GM18519 (cell line): ENCODE measurements at regions not wholly inside any gene's neighbourhood (a gene's known extent, or its start where the extent isn't known, plus 50 kb on each side); places are given as distances from the start of the nearest gene placed in this dataset.

Experiments
- ATAC-seq: cut with Tn5 transposase; IDR thresholded peaks from one replicate; pipeline ENCODE4 v1.9.1; 2021; ENCODE audit warnings: mild to moderate bottlenecking, moderate library complexity; ENCODE audit not compliant: unreplicated experiment, low FRiP score

DNA sequence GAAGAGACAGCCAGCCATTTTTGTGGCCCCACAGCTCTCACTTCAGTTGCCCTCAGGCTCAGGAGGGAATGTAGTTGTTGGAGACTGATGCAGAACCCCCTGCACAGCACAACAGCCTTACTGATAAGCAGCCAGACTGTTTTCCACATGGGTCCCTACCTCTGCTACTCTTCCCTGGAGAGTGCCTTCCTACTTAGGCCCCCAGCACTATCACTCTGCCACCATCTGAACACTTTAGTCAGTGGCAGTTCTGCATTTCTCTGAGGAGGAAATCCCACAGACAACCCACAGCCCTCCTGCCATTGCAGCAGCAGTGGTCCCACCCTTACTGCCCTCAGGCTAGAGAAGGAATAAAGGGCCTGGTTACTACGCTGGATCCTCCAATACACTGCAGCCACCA is 61.8 kb upstream of the PTPRD start:
- no peak for ATAC-seq

DNA sequence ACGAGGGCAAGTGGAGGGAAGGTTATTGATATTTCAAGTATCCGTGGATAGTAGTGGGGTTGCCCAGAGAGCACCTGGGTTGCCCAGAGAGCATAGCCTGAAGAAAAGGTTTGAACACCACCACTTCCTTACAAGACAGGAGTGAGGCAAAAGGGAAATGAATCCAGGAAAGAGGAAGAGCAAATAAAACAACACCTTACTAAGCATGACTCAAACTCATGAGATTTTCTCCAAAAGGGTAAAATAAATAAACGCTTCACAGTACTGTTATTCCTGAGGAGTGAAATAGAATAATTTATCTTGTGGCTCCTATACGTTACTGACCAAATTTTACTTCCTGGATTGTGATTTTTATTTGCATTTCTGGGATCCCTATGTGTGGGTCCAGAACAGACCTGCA is 65.2 kb upstream of the PTPRD start:
- ATAC-seq, result no peak

DNA sequence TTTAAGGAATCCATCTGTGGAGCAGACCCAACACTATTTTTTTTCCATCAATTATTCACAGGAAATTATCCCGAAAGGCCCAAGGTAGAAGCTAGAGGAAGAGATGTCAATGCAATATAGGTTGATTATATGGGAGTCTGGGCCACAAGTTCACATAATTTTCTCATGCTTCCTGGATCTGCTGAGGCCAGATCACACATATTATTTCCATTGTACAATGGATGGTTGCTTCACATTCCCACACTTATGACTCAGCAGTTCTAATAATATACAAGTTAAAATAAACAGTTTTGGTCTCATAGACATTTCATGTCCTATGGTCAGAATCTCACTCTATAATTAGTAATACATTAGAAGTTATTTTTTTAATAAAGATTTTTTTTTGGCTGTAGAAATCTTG is 66.0 kb upstream of the PTPRD start:
- ATAC-seq, result no peak

DNA sequence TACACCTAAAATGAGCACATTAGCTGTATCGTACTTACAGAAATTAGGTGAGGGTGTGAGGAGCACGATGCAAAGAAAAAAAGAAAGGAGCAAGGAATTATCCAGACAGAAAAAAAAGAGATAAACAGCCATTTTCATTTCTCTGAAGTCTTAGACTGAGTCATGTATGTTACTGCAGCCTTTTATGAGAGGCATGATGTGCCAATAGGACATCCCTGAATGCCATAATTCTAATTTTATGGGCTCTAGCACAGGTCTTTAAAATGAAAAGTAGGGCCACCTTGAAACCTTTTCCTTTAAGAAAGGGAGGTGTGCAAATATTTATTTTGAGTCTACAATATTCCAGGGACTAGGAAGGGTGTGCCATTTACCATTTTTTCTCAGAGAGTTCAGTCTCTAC is 74.1 kb upstream of the PTPRD start:
- no peak for ATAC-seq

DNA sequence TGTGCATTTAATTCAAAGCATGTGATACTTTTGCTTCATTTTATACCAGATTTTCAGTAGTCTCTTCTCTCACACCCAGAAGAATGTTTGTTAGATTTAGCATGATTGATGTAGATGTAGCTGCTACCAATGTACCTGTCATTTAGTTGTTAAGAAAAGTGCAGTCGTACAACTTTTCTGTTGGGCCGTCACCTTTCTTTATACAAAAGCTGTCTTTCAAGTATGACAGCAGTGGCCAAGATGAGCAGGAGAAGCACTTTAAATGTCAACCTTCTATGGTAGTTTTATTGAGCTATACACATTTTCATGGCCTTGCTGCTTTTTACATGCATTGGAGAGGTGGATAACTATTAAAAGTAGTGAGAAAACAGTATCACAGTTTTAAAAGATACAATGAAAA is 77.7 kb upstream of the PTPRD start:
- ATAC-seq, result no peak

DNA sequence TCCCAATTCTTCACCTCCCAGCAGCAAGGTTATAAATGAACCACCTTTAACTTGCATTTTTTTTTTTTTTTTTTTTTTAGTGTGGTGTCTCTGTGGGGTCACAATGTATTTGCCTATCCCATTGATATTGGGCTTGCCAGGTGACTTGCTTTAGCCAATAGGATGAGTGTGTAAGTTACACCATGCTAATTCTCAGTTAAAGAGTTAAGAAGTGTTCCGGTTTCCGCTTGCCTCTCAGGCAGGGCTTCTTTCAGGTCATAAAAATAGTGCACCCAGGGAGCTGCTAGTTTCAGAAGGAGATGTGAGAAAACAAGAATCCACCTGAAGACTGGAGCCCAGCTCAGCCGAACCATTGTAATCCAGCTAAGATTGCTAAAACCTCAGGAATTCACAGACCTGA is 84.2 kb upstream of the PTPRD start:
- ATAC-seq, result no peak

DNA sequence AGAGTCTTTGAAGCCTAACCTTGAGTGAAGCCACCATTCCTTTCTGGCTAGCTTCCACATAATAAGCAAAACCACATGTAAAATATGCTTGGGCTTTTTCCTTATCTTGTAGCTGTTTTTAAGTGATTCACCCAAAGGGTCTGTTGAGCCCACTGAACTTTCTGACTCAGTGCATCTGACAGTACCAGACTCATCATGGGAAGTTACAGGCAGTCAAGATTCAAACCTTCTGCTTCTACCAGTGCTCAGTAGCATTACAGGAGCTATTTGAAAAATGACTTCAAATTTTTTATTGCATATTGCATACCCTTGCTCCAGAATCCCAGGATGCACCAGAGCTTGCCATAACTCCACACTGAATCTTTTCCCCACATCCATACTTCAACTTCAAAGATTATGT is 87.5 kb upstream of the PTPRD start:
- no peak for ATAC-seq

DNA sequence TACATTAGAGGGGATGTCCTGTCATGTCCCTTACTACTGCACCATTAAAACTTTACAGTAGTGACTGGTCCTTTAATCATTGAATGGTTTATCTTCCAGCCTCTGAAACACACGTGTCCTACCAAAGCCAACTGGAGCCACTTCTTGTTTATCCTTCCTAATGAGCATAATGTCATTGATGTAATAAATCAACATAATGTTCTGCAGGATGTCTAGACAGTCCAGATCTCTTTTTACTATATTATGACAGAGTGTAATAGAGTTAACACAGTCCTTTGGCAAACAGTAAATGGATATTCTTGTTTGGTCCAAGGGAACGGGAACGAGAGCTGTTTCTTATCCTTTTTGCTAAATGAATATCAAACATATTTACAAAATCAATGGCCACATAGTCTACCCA is 88.1 kb upstream of the PTPRD start:
- no peak for ATAC-seq

DNA sequence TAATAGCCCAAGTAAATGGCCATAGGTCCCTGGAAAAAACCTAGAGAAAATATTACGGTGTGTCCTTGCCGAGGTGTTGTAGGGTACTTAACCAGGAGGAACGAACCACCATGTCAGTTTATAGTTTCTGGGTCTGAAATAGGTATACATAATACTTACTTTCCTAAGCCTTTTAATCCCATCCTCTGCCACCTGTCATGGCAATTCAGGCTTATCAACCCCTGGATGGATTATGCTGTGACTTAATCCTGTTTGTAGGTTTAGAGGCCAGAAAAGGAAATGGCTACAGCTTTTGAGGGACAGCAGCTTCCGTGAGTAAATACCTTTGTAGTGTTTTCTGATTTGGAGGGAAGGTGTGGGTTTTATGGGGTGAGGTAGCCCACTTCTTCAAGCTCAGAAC is 89.1 kb upstream of the PTPRD start:
- ATAC-seq, result no peak

DNA sequence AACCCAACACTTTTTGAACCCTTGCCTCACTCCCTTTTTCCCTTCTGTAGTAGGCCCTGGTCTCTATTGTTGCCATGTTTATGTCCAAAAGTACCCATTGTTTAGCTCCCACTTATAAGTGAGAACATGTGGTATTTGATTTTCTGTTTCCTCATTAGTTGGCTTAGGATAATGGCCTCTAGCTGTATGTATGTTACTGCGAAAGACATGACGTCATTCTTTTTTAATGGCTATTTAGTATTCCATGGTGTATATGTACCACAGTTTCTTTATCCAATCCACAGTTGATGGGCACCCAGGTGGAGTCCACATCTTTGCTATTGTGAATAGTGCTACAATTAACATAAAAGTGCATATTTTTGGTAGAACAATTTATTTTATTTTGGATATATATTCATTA is 90.3 kb upstream of the PTPRD start:
- no peak for ATAC-seq

DNA sequence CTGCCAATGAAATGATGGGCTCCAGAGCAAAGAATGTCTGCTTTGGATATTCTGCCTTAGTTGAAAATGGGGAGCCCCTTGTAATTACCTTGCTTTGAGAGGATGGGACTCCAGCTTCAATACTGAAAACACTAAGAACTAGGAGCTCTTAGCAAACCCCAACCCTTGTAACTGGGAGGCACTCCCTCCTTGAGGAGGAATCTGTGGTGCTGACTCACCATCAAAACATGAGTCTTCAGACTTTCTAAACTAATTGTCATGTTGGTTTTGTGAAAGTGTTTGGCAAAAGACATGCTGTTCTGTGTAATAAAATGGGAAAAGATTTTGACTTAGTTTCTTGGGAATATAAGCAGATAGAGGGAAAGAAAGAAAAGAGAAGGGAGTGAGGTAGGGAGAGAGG is 91.9 kb upstream of the PTPRD start:
- no peak for ATAC-seq

DNA sequence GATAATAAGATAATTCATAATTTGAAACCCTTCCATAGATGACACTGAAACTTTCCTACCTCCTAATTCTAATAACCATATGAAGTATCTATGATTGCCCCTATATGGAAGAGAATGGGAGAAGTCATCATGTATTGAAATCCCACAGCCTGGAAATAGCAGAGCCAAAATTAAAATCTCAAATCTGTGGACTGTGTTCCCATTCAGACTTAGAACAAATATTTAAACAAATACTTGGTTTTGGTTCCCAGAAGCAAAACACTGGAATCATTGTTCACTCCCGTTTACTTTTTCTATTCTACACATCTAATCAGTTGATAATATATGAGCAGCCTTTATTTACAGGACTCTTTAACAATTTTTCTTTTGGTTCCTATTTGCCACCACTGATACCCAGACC is 92.6 kb upstream of the PTPRD start:
- no peak for ATAC-seq

DNA sequence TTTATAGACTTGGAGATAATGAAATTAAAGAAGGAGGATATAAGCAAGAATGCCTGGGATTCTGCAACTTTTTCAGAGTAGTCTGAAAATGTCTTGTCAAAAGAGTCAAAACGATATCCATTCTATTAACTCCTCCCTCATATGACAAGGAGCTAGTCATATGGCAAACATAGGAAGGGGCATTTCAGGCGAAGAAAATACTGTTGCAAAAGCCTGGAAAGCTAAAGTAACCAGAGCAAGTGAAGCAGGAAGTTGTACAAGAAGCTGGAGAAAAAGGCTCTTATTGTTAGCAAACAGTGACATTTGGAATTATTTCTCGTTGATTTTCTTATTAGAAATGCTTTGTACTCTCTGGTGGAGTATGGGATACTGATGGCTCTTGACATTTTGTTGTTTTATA is 94.0 kb upstream of the PTPRD start:
- no peak for ATAC-seq

DNA sequence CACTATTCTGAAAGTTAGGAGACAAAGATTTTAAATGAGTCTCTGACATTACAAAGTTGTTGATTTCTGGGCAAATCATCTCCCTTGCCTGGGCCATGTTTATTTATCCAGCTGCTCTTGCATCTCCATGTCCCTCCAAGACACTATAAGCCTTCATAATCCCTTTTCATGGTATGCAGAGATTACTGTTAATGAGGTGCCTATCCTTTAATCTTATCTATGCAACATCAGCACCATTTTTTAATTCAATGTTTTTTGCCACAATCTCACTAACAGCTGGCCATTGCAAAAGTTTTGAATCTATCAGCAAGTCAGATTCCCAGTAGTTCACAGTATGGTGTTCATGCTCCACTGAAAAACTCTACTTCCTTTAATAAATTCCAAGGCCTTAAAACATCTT is 108.5 kb upstream of the PTPRD start:
- no peak for ATAC-seq

DNA sequence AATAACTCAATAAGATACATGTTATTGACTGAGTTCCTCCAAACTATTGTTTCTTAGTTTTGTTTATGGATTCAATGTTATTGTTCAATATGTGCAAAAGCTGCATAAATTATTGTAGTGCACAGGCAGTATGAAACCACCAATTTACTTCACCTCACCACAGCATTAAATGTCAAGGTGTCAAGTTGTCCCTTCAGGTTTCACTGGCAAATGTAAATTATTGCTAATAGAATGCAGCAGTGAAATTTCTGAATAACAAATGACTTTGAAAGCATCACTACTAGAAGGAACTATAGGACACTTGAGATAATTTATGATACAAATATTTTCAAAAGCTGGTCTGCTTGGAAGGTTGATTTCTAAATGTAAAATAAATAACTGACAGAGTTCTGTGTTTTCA is 116.4 kb upstream of the PTPRD start:
- ATAC-seq, result no peak

DNA sequence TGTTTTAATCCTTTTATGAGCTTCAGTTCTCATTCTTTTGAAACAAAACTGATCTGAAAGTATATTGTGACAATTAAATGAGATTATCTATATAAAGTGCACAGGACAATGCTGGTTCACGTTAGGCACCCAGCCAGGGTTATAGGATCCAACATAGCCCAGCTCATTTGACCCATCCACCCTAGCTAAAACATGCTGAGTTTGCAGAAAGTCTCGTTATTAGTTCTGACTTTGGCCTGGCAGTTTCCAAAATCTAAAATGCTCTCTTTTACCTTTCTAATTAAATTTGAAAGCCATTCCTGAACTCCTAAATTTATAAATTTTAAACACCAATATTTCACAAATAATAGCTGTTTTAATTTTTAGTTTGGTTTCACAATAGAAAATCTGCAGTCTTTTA is 131.9 kb upstream of the PTPRD start:
- no peak for ATAC-seq

DNA sequence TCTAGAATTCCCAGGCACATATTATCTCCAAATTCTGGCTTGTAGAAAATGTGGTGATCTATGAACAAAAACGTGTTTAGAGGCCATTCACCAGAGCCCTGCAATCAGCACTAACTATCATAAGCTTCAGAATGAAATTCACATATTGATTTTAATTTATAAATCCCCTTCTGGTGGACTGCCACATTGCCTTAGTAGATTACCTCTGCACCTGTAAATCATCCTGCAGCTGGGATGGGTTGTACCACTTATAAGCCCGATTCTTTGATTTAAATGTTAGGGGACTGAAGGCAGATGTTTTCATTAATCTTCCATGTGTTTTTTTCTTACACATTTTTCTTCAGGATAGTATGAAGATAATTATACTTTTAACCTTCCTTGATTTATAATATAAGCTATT is 140.7 kb upstream of the PTPRD start:
- no peak for ATAC-seq

DNA sequence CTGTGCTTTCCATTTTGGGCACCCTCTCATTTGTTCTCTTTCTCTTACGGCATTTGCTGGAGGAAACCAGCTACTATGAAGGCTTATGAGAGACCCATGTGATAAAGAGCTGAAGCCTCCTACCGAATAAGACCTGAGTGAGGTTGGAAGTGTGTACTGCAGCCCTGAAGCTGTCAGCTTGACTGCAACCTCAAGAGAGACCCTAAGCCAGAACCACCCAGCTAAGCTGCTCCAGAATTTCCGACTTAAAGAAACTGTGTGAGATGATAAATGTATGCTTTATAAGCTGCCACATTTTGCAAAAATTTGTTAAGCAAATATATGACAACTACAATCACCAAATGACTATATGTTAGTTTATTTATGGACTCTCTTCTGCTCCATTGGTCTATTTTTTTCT is 151.7 kb upstream of the PTPRD start:
- ATAC-seq, result no peak

DNA sequence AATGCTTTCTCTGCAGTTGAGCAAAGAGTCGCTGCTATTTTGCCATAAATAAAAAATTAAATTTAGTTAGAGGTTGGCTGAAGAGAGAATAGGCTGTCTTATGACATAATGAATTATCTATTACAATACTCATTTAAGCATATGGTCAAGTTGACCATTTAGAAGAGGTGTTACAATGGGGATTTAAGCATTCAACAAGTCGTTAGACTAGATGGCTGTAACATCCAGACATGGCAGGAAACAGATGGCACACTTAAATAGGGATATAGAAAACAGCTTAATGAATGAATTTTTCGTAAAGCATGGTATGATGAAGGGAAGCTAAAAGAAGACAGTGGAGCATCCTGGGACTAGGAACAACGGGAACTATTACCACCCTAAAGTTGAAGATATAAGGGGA is 160.3 kb upstream of the PTPRD start:
- ATAC-seq, result no peak

DNA sequence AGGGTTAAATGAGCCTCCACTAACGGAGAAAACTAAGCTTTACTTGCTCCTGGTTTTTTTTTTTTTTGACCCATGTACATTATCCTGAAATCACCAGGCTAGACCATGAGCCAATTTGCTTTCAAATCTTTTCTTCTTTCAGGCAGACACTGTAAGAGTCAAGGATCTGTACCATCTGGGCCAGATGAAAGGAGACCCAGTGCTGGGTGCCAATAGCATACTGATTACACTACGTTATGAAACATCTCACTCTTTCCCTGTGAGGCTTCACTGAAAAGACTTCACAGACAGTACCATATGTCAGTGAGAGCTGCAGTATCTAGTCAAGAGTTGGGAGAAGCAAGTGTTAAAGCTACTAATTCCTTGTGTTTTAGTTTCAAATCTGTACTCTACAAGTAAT is 161.2 kb upstream of the PTPRD start:
- ATAC-seq, result no peak

DNA sequence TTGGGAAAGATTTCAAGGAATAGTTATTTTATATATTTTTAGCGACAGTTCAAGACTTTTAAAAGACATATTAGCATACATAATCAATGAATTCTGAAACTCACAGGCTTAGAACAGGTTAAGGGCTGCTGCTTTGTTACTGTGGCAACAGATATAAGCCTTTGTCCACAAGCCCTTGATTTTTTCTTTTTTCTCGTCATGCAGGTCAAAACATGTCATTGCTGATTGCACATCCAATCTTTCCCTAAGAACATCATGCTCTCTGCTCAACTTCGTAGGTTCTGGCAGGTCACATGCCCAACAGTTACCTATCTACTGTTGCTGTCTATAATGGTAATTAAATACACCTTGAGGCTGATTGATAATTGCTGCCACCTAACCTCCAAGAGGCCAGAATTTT is 172.5 kb upstream of the PTPRD start:
- no peak for ATAC-seq

DNA sequence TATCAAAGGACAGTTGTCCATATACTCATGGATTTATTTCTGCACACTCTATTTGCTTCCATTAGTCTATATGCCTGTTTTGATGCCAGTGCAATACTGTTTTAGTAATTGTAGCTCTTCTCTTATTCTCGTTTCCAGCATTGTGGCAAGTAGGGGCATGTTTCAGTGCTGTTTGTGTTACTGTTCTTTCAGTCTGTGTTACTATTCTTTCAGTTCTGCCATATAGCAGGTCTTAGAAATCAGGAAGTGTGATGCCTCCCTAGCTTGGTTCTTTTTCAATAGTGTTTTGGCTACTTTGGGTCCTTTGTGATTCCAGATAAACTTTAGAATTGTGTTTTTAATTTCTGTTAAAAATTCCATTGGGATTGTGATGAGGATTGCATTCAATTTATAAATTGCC is 180.5 kb upstream of the PTPRD start:
- ATAC-seq, result no peak

DNA sequence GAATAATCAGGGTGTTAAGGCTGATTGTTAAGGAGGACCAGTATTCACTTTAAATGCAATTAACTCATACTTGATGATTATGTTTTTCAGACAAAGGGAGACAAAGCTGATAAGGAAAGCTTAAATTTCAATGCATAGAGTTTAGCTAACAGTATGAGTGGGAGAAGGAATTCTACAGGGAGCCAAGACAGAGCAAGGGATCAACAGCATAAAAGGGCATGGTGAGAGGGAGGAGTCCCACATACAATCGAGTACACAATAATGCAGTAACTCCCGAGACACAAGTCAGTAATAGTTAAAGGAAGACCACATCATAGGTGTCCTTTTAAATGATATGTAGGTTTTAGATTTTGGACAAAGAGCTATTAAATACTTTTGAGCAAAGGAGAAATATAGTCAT is 191.7 kb upstream of the PTPRD start:
- ATAC-seq, result no peak

DNA sequence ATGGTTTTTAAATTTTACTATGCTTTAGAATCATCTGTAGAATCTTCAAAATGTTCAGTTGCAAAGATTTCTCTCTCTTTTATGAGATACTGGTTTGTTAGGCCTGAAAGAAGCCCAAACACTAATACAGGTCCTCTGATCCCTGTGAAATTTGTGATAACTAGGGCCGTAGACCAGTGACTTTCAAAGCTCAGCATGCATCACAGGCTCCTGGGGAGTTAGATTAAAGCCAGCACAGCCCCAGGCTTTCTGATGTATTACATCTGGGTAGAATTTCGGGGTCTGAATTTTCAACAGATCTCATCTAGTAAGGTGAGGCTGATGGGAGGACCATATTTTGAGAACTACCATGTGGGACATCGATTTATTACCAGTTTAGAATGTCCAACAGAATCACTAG is 194.1 kb upstream of the PTPRD start:
- no peak for ATAC-seq
